Esophagus squamous epithelium (tissue), 4 donors: ENCODE measurements at regions not wholly inside any gene's neighbourhood (a gene's known extent, or its start where the extent isn't known, plus 50 kb on each side); places are given as distances from the start of the nearest gene placed in this dataset.
"Not testable (repeated sequence)": the region's sequence is repeated elsewhere in the genome, so short reads cannot be mapped to it uniquely, and the experiment has no call there.

Experiments
- POLR2A ChIP-seq, 4 donors: fragments of 450-650 bp; IDR thresholded peaks; one replicate each; pipeline ENCODE4 v1.6.1; 2017; ENCODE audit warnings: antibody characterized with exemption in 4 of 4, mild to moderate bottlenecking in 4 of 4, moderate library complexity in 3 of 4
- TF ChIP-seq, protein P1 (sequence below), 6 experiments: fragments of 450-650 bp in 4 of 6; fragments of 200-600 bp in 2 of 6; sonication (generic) in 2 of 6; IDR thresholded peaks; one replicate each; pipeline ENCODE4 v1.5.1; 2016 to 2019; ENCODE audit warnings: antibody characterized with exemption in 6 of 6, mild to moderate bottlenecking in 4 of 6, moderate library complexity in 4 of 6

DNA sequence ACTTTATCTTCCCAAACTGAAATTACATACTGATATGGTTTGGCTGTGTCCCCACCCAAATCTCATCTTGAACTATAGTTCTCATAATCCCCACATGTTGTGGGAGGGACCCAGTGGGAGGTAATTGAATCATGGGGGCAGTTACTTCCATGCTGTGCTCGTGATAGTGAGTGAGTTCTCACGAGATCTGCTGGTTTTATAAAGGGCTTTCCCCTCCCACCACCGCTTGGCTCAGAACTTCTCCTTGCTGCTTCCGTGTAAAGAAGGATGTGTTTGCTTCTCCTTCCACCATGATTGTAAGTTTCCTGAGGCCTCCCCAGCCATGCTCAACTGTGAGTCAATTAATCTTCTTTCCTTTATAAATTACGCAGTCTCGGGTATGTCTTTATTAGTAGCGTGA, 50.4 kb upstream of the PHF21A start:
- TF ChIP-seq, protein P1, sequence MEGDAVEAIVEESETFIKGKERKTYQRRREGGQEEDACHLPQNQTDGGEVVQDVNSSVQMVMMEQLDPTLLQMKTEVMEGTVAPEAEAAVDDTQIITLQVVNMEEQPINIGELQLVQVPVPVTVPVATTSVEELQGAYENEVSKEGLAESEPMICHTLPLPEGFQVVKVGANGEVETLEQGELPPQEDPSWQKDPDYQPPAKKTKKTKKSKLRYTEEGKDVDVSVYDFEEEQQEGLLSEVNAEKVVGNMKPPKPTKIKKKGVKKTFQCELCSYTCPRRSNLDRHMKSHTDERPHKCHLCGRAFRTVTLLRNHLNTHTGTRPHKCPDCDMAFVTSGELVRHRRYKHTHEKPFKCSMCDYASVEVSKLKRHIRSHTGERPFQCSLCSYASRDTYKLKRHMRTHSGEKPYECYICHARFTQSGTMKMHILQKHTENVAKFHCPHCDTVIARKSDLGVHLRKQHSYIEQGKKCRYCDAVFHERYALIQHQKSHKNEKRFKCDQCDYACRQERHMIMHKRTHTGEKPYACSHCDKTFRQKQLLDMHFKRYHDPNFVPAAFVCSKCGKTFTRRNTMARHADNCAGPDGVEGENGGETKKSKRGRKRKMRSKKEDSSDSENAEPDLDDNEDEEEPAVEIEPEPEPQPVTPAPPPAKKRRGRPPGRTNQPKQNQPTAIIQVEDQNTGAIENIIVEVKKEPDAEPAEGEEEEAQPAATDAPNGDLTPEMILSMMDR (IDR thresholded peaks at IDR 0.05): not testable (repeated sequence)
- TF ChIP-seq POLR2A (IDR thresholded peaks at IDR 0.05): not testable (repeated sequence)
